MM.1S (cell line): ENCODE measurements at regions not wholly inside any gene's neighbourhood (a gene's known extent, or its start where the extent isn't known, plus 50 kb on each side); places are given as distances from the start of the nearest gene placed in this dataset.

Experiments used
- DNase-seq: peaks from one replicate; pipeline ENCODE4 v3.0.0-alpha.2; 2015
- H2AFZ ChIP-seq: fragments of 300-600 bp; sonication (generic); 2 replicates; pipeline ENCODE4 v1.6.0; 2016; ENCODE audit warnings: antibody characterized with exemption, low read length
- H3F3A ChIP-seq: fragments of 300-600 bp; sonication (generic); 2 replicates; pipeline ENCODE4 v1.6.1; 2016; ENCODE audit warnings: mild to moderate bottlenecking, antibody characterized with exemption, low read length, moderate library complexity, mixed read lengths; ENCODE audit not compliant: insufficient read depth
- H3K27ac ChIP-seq: fragments of 300-600 bp; sonication (generic); 2 replicates; pipeline ENCODE4 v1.5.1; 2016; ENCODE audit warnings: mild to moderate bottlenecking, low read length
- H3K27me3 ChIP-seq: fragments of 300-600 bp; sonication (generic); replicated peaks from 2 replicates; pipeline ENCODE4 v1.6.0; 2016; ENCODE audit warnings: low read length; ENCODE audit not compliant: insufficient read depth
- H3K36me3 ChIP-seq: fragments of 300-600 bp; sonication (generic); replicated peaks from 2 replicates; pipeline ENCODE4 v1.6.1; 2016; ENCODE audit warnings: mild to moderate bottlenecking, low read length, mixed read lengths; ENCODE audit not compliant: insufficient read depth
- H3K4me1 ChIP-seq: fragments of 300-600 bp; sonication (generic); 2 replicates; pipeline ENCODE4 v1.6.1; 2016; ENCODE audit warnings: low read length, mixed read lengths
- H3K4me2 ChIP-seq: fragments of 300-600 bp; sonication (generic); 2 replicates; pipeline ENCODE4 v1.6.0; 2016; ENCODE audit warnings: low read depth, low read length
- H3K4me3 ChIP-seq: fragments of 300-600 bp; sonication (generic); 2 replicates; pipeline ENCODE4 v1.5.1; 2016; ENCODE audit warnings: low read length, mixed read lengths
- H3K79me2 ChIP-seq: fragments of 300-600 bp; sonication (generic); 2 replicates; pipeline ENCODE4 v1.6.1; 2016; ENCODE audit warnings: mixed run types, low read length, mixed read lengths
- H3K9ac ChIP-seq: fragments of 300-600 bp; sonication (generic); 2 replicates; pipeline ENCODE4 v1.6.1; 2016; ENCODE audit warnings: low read length, mixed read lengths
- H3K9me2 ChIP-seq: fragments of 300-600 bp; sonication (generic); replicated peaks from 2 replicates; pipeline ENCODE4 v1.6.1; 2016; ENCODE audit warnings: mild to moderate bottlenecking, low read length, mixed read lengths; ENCODE audit not compliant: insufficient read depth
- H3K9me3 ChIP-seq: fragments of 300-600 bp; sonication (generic); replicated peaks from 2 replicates; pipeline ENCODE4 v1.6.1; 2016; ENCODE audit warnings: mild to moderate bottlenecking, low read length, mixed read lengths; ENCODE audit not compliant: insufficient read depth
- H4K20me1 ChIP-seq: fragments of 300-600 bp; sonication (generic); 2 replicates; pipeline ENCODE4 v1.6.1; 2016; ENCODE audit warnings: mild to moderate bottlenecking, low read length, moderate library complexity, mixed read lengths; ENCODE audit not compliant: insufficient read depth
- CTCF ChIP-seq: fragments of 300-600 bp; sonication (generic); IDR thresholded peaks from 2 replicates; pipeline ENCODE4 v1.5.1; 2016; ENCODE audit warnings: antibody characterized with exemption, low read length, mixed read lengths
- EZH2 ChIP-seq: fragments of 300-600 bp; sonication (generic); optimal IDR thresholded peaks from 2 replicates; pipeline ENCODE3; 2017; ENCODE audit warnings: low read depth, mild to moderate bottlenecking, antibody characterized with exemption, low read length, mixed read lengths
- EZH2phosphoT487 ChIP-seq: fragments of 300-600 bp; sonication (generic); IDR thresholded peaks from 2 replicates; pipeline ENCODE4 v1.6.1; 2018; ENCODE audit warnings: antibody characterized with exemption, low read length

GRCh38 chr15:54722342-54722986, 474.3 kb downstream of the RSL24D1 start:
- DNase-seq = no peak
- Histone ChIP-seq H3K4me3 (no peak overlapping the region), H3K9me2 (no peaks in the 10 kb centered on the region; the same call in 1 of the 2 replicates), H3K27me3 (no peaks in the 10 kb centered on the region), H3K9ac (no peak overlapping the region), H3K79me2 (no peaks in the 10 kb centered on the region), H4K20me1 (no peaks in the 10 kb centered on the region), H3K4me2 (no peak overlapping the region), H3F3A (no peaks in the 10 kb centered on the region), H3K36me3 (no peaks in the 10 kb centered on the region), H3K9me3 (no peaks in the 10 kb centered on the region), H3K4me1 (no peaks in the 10 kb centered on the region), H3K27ac (no peak overlapping the region), H2AFZ (no peak overlapping the region)
- TF ChIP-seq EZH2phosphoT487 (no peak), CTCF (no peak), EZH2 (no peak)

- Histone ChIP-seq H2AFZ (no peak overlapping the region), H4K20me1 (no peaks in the 10 kb centered on the region), H3K9me2 (no peaks in the 10 kb centered on the region; the same call in 1 of the 2 replicates), H3K79me2 (no peaks in the 10 kb centered on the region), H3K4me2 (no peak overlapping the region), H3K9me3 (no peaks in the 10 kb centered on the region), H3K27ac (no peak overlapping the region), H3K27me3 (no peaks in the 10 kb centered on the region), H3K4me1 (no peaks in the 10 kb centered on the region), H3F3A (no peaks in the 10 kb centered on the region), H3K9ac (no peak overlapping the region), H3K4me3 (no peak overlapping the region), H3K36me3 (no peaks in the 10 kb centered on the region)
- TF ChIP-seq EZH2 (no peak), CTCF (no peak), EZH2phosphoT487 (no peak)
- peak; percentile 11 for DNase-seq
Measured at GRCh38 chr15:54719325-54719724, 477.4 kb downstream of the RSL24D1 start.

- no peaks in the 10 kb centered on the region for H3F3A ChIP-seq
- TF ChIP-seq EZH2 (no peak), EZH2phosphoT487 (no peak), CTCF (no peak)
- H3K9me2 ChIP-seq = no peaks in the 10 kb centered on the region
- no peak overlapping the region for H2AFZ ChIP-seq
- H3K27me3 ChIP-seq = no peaks in the 10 kb centered on the region
- H4K20me1 ChIP-seq = no peaks in the 10 kb centered on the region
- no peaks in the 10 kb centered on the region for H3K9me3 ChIP-seq
- DNase-seq = no peak
- no peak overlapping the region for H3K9ac ChIP-seq
- no peak overlapping the region for H3K4me2 ChIP-seq
- no peaks in the 10 kb centered on the region for H3K4me1 ChIP-seq
- no peak overlapping the region for H3K4me3 ChIP-seq
- H3K36me3 ChIP-seq = no peaks in the 10 kb centered on the region
- no peak overlapping the region for H3K27ac ChIP-seq
- no peaks in the 10 kb centered on the region for H3K79me2 ChIP-seq
Measured at GRCh38 chr15:54707805-54708752, 488.7 kb downstream of the RSL24D1 start.
